Adipocyte (in vitro differentiated cells): ENCODE measurements at regions not wholly inside any gene's neighbourhood (a gene's known extent, or its start where the extent isn't known, plus 50 kb on each side); places are given as distances from the start of the nearest gene placed in this dataset.

Experiments used
- DNase-seq: peaks from one replicate; pipeline ENCODE4 v3.0.0-alpha.2; 2015; ENCODE audit warnings: low read depth
- H3K27me3 ChIP-seq: replicated peaks from 2 replicates; pipeline ENCODE4 v1.7.0; 2013; ENCODE audit warnings: mild to moderate bottlenecking, low read length, moderate library complexity; ENCODE audit not compliant: control insufficient read depth, insufficient read depth
- H3K36me3 ChIP-seq: 2 replicates; pipeline ENCODE4 v1.7.0; 2013; ENCODE audit warnings: low read length, mild to moderate bottlenecking, moderate library complexity; ENCODE audit not compliant: control insufficient read depth, insufficient read depth, severe bottlenecking
- H3K4me1 ChIP-seq: 2 replicates; pipeline ENCODE4 v1.7.0; 2013; ENCODE audit warnings: mild to moderate bottlenecking, low read length, moderate library complexity; ENCODE audit not compliant: control insufficient read depth, insufficient read depth
- H3K4me3 ChIP-seq: 2 replicates; pipeline ENCODE4 v1.7.0; 2013; ENCODE audit warnings: mild to moderate bottlenecking, low read length, moderate library complexity
- H3K9ac ChIP-seq: 2 replicates; pipeline ENCODE4 v1.7.0; 2013; ENCODE audit warnings: mild to moderate bottlenecking, low read length, moderate library complexity
- H3K9me3 ChIP-seq: 2 replicates; pipeline ENCODE4 v1.7.0; 2013; ENCODE audit warnings: mild to moderate bottlenecking, low read length, moderate library complexity; ENCODE audit not compliant: control insufficient read depth

- H3K4me1 ChIP-seq: no peaks in the 10 kb centered on the region
- no peak for DNase-seq
- no peak overlapping the region for H3K4me3 ChIP-seq
- H3K27me3 ChIP-seq: no peaks in the 10 kb centered on the region
- no peak overlapping the region for H3K9ac ChIP-seq
- H3K36me3 ChIP-seq: no peaks in the 10 kb centered on the region
- peaks cover 8% of the 10 kb centered on the region for H3K9me3 ChIP-seq
Observed at GRCh38 chr12:97797473-97797872, 334.9 kb downstream of the RMST start.

DNA sequence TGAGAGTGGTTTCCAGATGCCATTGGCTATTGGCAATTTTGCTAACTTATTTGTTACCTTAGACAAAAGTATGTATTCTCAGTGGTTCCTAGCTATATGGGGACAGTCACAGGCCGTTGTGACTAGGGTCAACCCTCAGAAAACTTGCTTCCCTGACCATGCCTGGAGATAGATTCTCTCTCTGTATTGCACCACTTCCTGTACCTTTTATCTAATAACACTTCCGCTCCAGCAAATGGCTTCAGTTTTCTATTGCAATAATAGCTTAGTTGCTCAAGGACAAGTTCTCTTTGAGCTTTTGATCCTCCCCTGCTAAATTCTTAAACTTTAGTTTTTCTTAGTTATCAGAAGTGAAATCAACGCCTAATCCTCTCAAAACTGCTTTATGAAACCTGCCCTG is 338.0 kb downstream of the RMST start:
- no peaks in the 10 kb centered on the region for H3K36me3 ChIP-seq
- H3K4me3 ChIP-seq: no peak overlapping the region
- H3K9ac ChIP-seq: no peak overlapping the region
- no peaks in the 10 kb centered on the region for H3K27me3 ChIP-seq
- no peaks in the 10 kb centered on the region for H3K4me1 ChIP-seq
- H3K9me3 ChIP-seq: no peaks in the 10 kb centered on the region
- DNase-seq: no peak

GRCh38 chr12:97801471-97802059 is 339.0 kb downstream of the RMST start:
- Histone ChIP-seq H3K27me3 (no peaks in the 10 kb centered on the region), H3K4me1 (no peaks in the 10 kb centered on the region), H3K36me3 (no peaks in the 10 kb centered on the region), H3K9me3 (no peaks in the 10 kb centered on the region), H3K4me3 (no peak overlapping the region), H3K9ac (no peak overlapping the region)
- DNase-seq: no peak

- no peaks in the 10 kb centered on the region for H3K36me3 ChIP-seq
- no peak overlapping the region for H3K9ac ChIP-seq
- no peak overlapping the region for H3K4me3 ChIP-seq
- no peaks in the 10 kb centered on the region for H3K9me3 ChIP-seq
- H3K4me1 ChIP-seq: no peaks in the 10 kb centered on the region
- DNase-seq: no peak
- H3K27me3 ChIP-seq: no peaks in the 10 kb centered on the region
Observed at GRCh38 chr12:97805146-97805545, 342.5 kb downstream of the RMST start.

- Histone ChIP-seq H3K36me3 (no peaks in the 10 kb centered on the region), H3K9me3 (no peaks in the 10 kb centered on the region), H3K9ac (no peak overlapping the region), H3K4me3 (no peak overlapping the region), H3K4me1 (peaks cover 10% of the 10 kb centered on the region), H3K27me3 (no peaks in the 10 kb centered on the region)
- no peak for DNase-seq
Observed at GRCh38 chr12:97813301-97813700, 350.7 kb downstream of the RMST start.

DNA sequence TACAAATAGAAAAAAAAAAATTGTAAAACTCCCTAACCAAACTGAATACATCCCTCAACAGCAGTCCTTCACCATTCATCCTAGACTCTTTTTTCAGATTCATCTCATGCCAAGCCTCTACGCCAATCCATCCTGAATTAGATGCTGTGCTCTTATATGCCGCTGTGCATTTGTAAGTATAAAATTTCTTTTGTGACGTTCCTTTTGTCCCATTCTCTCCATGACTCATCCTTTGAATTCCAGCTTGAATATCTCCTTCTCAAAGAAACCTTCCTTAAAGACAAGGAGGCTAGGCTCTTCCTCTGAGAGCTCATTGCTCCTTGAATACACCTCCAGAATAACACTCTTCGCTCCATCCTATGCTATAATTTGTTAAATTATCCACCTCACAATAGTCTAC is 359.2 kb downstream of the RMST start:
- no peaks in the 10 kb centered on the region for H3K36me3 ChIP-seq
- no peak overlapping the region for H3K9ac ChIP-seq
- no peak for DNase-seq
- H3K4me3 ChIP-seq: no peak overlapping the region
- no peaks in the 10 kb centered on the region for H3K27me3 ChIP-seq
- H3K4me1 ChIP-seq: peaks cover 6% of the 10 kb centered on the region
- H3K9me3 ChIP-seq: no peaks in the 10 kb centered on the region

- no peak overlapping the region for H3K9ac ChIP-seq
- no peak overlapping the region for H3K4me3 ChIP-seq
- DNase-seq: no peak
- H3K27me3 ChIP-seq: no peaks in the 10 kb centered on the region
- H3K36me3 ChIP-seq: no peaks in the 10 kb centered on the region
- peaks cover 7% of the 10 kb centered on the region for H3K4me1 ChIP-seq
- H3K9me3 ChIP-seq: no peaks in the 10 kb centered on the region
Observed at GRCh38 chr12:97835541-97835940, 372.9 kb downstream of the RMST start.

DNA sequence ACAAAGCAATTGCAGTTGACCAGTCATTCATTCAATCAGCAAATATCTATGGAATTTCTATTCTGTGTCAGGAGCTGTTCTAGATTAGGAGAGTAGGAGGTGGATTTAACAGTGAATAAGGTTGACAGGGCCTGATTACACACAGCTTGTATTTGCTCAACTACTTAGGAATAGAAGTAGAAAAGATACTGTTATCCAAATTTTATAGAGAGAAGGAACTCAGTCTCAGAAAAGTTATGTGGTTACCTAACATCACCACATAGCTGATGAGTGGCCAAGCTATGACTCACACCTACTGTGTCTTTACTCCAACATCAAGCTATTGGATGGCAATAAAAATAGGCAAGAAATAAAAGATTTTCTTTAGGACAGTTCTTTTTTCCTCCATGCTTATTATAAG is 374.8 kb downstream of the RMST start:
- Histone ChIP-seq H3K4me3 (peak overlapping the region; percentile 31), H3K9ac (no peak overlapping the region), H3K9me3 (no peaks in the 10 kb centered on the region), H3K4me1 (peaks cover 7% of the 10 kb centered on the region), H3K27me3 (no peaks in the 10 kb centered on the region), H3K36me3 (no peaks in the 10 kb centered on the region)
- DNase-seq: no peak

DNA sequence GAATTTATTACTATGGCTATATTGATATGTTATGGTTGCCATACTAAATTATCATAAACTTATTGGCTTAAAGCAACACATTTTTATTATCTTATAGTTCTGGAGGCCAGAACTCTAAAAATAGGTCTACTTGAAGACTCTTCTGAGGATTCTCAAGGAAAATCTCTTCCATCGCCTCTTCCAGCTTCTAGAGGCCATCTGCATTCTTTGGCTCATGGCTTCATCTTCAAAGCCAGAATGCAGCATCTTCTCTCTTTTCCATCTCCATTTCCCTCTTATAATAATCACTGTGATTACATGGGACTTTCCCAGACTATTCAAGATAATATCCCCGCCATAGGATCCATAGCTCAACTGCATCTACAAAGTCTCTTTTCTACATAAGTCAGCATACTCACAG is 385.4 kb downstream of the RMST start:
- no peak overlapping the region for H3K4me3 ChIP-seq

DNA sequence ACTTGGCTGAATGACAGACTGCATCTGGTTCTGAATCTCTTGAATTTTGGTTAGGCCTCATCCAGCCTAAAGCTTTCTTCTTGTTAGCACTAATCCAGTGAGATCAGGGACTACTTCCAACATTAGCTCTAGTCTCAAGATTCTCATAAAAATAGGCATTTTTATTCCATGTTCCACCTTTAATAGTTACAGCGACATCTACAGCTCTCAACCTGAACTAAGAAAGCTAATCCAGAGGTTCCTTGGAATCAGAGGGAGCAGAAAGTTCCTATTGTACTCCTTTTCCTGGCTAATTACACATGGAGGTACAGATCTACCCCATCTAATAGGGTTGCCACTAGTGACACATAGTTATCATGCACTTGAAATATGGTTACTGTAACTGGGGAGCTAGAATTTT is 391.9 kb downstream of the RMST start:
- DNase-seq: no peak
- H3K36me3 ChIP-seq: no peaks in the 10 kb centered on the region
- H3K9ac ChIP-seq: no peak overlapping the region
- no peaks in the 10 kb centered on the region for H3K9me3 ChIP-seq
- H3K4me3 ChIP-seq: no peak overlapping the region
- peaks cover 5% of the 10 kb centered on the region for H3K4me1 ChIP-seq
- no peaks in the 10 kb centered on the region for H3K27me3 ChIP-seq

More for the DNA sequence above, 385.4 kb downstream of the RMST start:
- Histone ChIP-seq H3K4me1 (no peaks in the 10 kb centered on the region), H3K9me3 (no peaks in the 10 kb centered on the region), H3K27me3 (no peaks in the 10 kb centered on the region), H3K9ac (no peak overlapping the region), H3K36me3 (no peaks in the 10 kb centered on the region)
- DNase-seq: no peak

GRCh38 chr12:97862072-97862471 is 399.5 kb downstream of the RMST start:
- Histone ChIP-seq H3K9ac (no peak overlapping the region), H3K36me3 (no peaks in the 10 kb centered on the region), H3K9me3 (no peaks in the 10 kb centered on the region), H3K4me1 (no peaks in the 10 kb centered on the region), H3K4me3 (no peak overlapping the region), H3K27me3 (no peaks in the 10 kb centered on the region)
- no peak for DNase-seq

- DNase-seq: no peak
- no peak overlapping the region for H3K9ac ChIP-seq
- H3K27me3 ChIP-seq: no peaks in the 10 kb centered on the region
- no peak overlapping the region for H3K4me3 ChIP-seq
- no peaks in the 10 kb centered on the region for H3K9me3 ChIP-seq
- H3K4me1 ChIP-seq: peaks cover 10% of the 10 kb centered on the region
- H3K36me3 ChIP-seq: no peaks in the 10 kb centered on the region
Observed at GRCh38 chr12:97875064-97875463, 412.5 kb downstream of the RMST start.
